Motor neuron (in vitro differentiated cells): ENCODE measurements at regions not wholly inside any gene's neighbourhood (a gene's known extent, or its start where the extent isn't known, plus 50 kb on each side); places are given as distances from the start of the nearest gene placed in this dataset.

Experiments used
- ATAC-seq, 8 experiments: fragments of 200-7000 bp; cut with Tn5 transposase; replicated peaks in 6 of 8; 2 replicates each; pipeline ENCODE4 v1.8.0; 2021; ENCODE audit warnings: mild to moderate bottlenecking in 8 of 8, moderate library complexity in 8 of 8
- H3K27ac ChIP-seq, 2 donors: fragments of 250-450 bp; sonication (Bioruptor Pico); 2 replicates each; pipeline ENCODE4 v1.9.0; 2021; ENCODE audit warnings: antibody characterized with exemption in 2 of 2, mild to moderate bottlenecking in 2 of 2, moderate library complexity in 1 of 2
- H3K4me1 ChIP-seq, 2 donors: fragments of 250-450 bp; sonication (Bioruptor Pico); replicated peaks in 1 of 2; 2 replicates each; pipeline ENCODE4 v1.6.1; 2021; ENCODE audit warnings: antibody characterized with exemption in 2 of 2, mild to moderate bottlenecking in 2 of 2, moderate library complexity in 1 of 2
- H3K4me3 ChIP-seq, 5 donors: fragments of 250-450 bp; sonication (Bioruptor Pico); 2 replicates each; pipeline ENCODE4 v1.9.0; 2021; ENCODE audit warnings: antibody characterized with exemption in 5 of 5, mild to moderate bottlenecking in 5 of 5, moderate library complexity in 4 of 5
- WGBS, 10 experiments: fragments of 450-650 bp; shearing (Covaris generic); methylation state at CpG; one replicate each; pipeline ENCODE4 v1.0.0; 2022; 5-methylcytosine and 5-hydroxymethylcytosine counted together
- in situ Hi-C, 9 experiments: fragments of 400-800 bp; cut with MboI; loops; one replicate each; pipeline ENCODE4 v1.15.0; 2021; ENCODE audit warnings: low sequenced_read_pairs in 9 of 9, low pct_unique_long_range_greater_than_20kb in 2 of 9; ENCODE audit not compliant: unreplicated experiment in 9 of 9

DNA sequence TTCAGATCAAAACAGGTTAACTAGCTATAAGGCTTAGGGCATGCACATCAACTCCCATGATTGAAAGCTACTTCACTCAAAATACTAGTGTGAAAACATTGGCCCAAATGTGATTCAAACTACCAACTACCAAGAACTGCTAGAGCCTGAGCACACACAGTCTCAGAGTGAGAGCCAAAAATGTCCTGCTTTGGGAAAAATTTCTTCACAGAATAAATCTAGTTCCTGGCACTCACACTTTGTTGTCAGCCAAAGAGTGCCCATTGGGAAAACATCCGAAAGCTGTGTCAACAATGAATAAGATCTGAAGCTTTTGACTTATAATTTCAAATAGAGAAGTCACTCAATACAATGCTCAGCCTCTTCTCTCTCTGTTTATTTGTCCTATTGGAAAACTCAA, 182.7 kb downstream of the LRATD1 start:
- WGBS, 10 experiments: 0 to 71% (median 10%) methylated on average over 1 of the region's 1 CpG; no CpG with 5 or more reads in 5 of the 10 experiments

GRCh38 chr2:14816069-14817060, 183.8 kb downstream of the LRATD1 start:
- no peak for ATAC-seq
- Histone ChIP-seq H3K4me3 (no peak overlapping the region), H3K27ac (no peak overlapping the region), H3K4me1 (no peaks in the 10 kb centered on the region)
- in situ Hi-C loops: no loop called here
- WGBS, 10 experiments: 15 to 76% (median 52%) methylated on average over 1 to 9 of the region's 9 CpGs

More for the DNA sequence above, 182.7 kb downstream of the LRATD1 start:
- in situ Hi-C loops: no loop called here
- Histone ChIP-seq H3K4me1 (no peaks in the 10 kb centered on the region), H3K4me3 (no peak overlapping the region), H3K27ac (no peak overlapping the region)
- ATAC-seq: no peak

DNA sequence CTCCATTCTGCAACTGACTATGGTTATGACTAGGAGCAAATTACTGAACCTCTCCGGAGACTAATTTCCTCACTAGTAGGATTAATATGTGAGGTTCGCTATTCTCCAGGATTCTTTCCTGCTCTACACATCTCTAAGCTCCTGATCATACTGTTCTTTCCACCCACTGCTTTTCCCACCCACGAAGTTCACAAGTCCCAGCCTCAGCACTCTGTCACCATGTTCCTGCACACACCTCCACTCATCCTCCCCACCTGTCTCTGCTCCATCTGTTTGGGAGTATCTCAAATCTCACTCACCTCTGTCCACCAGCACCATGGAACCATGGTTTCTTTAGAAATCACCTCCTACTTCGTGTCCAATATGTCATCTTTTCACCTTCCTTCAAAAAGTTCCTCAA, 185.3 kb downstream of the LRATD1 start:
- 0 to 100% (median 52%) methylated on average over 1 to 4 of the region's 4 CpGs; no CpG with 5 or more reads in 1 of the 10 experiments for WGBS, 10 experiments
- ATAC-seq: no peak
- no peak overlapping the region for H3K27ac ChIP-seq
- H3K4me1 ChIP-seq: no peaks in the 10 kb centered on the region
- no peak overlapping the region for H3K4me3 ChIP-seq
- in situ Hi-C loops: no loop called here

DNA sequence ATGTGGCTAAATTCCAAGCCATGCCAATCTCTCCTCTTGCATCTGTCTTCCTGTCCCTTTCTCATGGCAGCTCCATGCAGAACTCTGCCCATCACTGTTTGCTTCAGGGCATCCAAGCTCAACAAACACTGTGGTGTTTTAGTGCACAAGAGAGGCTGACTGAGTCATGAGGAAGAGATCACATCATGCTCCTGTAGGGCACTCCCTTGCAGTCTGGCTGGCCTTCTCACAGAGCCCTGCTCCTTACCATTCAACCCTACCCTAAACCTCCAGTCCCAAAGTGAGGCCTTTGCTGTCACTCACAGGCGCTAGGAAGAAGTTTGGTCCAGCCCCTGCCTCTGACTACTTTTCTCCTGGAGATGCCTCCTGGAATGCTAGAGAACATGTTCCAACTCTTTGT, 194.0 kb downstream of the LRATD1 start:
- H3K27ac ChIP-seq: no peak overlapping the region
- WGBS, 10 experiments: 0 to 100% (median 83%) methylated on average over 1 of the region's 1 CpG; no CpG with 5 or more reads in 5 of the 10 experiments
- H3K4me3 ChIP-seq: no peak overlapping the region
- in situ Hi-C loops: no loop called here
- ATAC-seq: no peak
- H3K4me1 ChIP-seq: no peaks in the 10 kb centered on the region

DNA sequence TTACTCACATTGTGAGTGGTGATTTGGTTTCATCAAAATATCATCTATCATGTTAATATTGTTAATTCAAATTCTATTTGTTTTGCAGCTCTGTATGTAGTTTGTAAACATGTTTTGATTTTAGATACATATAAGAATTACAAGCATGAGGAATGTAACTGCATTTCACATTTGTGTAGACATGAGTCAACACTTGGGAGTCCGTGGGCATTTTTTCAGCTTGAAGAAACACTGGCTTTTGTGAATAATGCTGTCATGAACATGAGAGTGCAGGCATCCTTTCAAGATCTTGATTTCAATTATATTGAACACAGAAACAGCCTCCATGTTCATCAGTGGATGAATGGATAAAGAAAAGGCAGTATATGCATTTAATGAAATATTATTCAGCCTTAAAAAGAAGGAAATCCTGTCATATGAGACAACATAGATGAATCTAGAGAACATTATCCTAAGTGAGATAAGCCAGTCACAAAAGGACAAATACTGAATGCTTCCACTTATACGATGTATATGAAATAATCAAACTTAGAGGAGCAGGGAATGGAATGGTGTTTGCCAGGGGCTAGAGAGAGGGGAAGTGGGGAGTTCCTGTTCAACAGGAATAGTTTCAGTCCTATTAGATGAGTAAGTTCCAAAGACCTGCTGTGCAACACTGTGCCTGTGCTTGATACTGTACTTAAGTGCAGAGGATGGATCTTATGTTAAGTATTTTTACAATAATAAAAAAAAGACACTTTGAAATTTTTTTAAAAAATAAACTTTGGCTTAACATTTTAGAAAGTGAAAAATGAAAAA, 194.9 kb downstream of the LRATD1 start:
- Histone ChIP-seq H3K4me3 (no peak overlapping the region), H3K4me1 (no peaks in the 10 kb centered on the region), H3K27ac (no peak overlapping the region)
- in situ Hi-C loops: no loop called here
- WGBS, 10 experiments: 29 to 86% (median 67%) methylated on average over 1 to 2 of the region's 2 CpGs; no CpG with 5 or more reads in 1 of the 10 experiments
- no peak for ATAC-seq

DNA sequence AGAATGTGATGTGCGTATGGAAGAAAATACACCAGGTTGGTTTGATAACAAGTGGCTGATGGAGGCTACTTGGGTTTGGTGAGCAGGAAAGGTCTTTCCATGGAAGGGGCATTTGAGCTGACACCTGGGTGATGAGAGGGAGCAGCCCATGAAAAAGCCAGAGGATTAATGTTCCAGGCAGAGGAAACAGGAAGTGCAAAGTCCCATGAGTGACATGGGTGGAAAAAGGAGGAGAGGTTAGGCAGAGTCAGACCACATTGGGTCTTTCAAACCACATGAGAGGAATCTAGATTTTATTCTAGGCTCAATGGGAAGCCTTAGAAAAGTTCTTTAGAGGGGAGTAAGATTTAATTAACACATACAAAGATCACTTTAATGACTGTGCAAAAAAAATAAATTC, 195.7 kb downstream of the LRATD1 start:
- ATAC-seq: no peak
- H3K4me3 ChIP-seq: no peak overlapping the region
- in situ Hi-C loops: no loop called here
- H3K27ac ChIP-seq: no peak overlapping the region
- 0 to 90% (median 44%) methylated on average over 1 of the region's 1 CpG for WGBS, 10 experiments
- H3K4me1 ChIP-seq: no peaks in the 10 kb centered on the region

DNA sequence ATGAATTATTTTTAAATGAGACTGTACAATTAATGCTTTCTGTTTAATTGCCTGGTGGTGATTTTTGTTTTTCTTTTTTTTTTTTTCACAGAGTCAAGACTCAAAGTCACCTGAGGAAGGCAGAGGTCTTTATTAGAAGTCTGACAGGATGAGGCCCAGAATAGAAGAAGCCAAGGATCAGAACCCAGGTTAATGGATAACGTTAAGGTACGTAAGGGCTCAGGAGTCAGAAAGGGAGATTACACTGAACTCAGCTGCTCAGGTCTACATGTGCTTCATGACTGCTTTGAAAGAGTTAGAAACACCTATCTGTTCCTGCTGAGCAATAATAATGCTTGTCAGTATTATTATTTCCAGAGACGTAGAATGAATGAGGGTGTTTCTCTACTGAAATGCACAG, 196.5 kb downstream of the LRATD1 start:
- ATAC-seq: no peak
- in situ Hi-C loops: no loop called here
- WGBS, 10 experiments: 42 to 100% (median 86%) methylated on average over 1 to 3 of the region's 3 CpGs; no CpG with 5 or more reads in 2 of the 10 experiments

DNA sequence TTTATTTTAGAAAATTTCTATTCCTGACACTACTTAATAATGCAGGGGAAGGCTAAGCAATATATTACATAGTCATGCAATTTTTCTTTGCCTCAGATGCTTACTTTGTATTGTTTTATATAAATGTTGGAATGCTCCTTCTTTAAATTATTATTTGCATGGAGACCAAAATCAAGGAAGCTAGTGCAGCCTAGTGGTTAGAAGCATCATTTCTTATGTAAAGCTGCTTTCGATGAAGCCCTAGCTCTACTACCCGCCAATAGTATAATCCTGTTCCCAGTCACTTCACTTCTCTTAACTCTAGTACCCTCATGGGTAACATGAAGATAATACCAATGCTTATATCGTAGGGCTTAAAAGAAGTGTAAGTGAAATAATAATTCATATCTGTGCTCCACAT, 198.9 kb downstream of the LRATD1 start:
- no peak overlapping the region for H3K4me3 ChIP-seq

More for the DNA sequence above, 196.5 kb downstream of the LRATD1 start:
- Histone ChIP-seq H3K4me1 (peaks cover 0 to 2% of the 10 kb centered on the region in 2 donors), H3K4me3 (no peak overlapping the region), H3K27ac (no peak overlapping the region)

GRCh38 chr2:14843507-14844204, 211.1 kb downstream of the LRATD1 start:
- no peak overlapping the region for H3K27ac ChIP-seq
- 12 to 100% (median 76%) methylated on average over 1 to 5 of the region's 5 CpGs; no CpG with 5 or more reads in 4 of the 10 experiments for WGBS, 10 experiments
- no peak overlapping the region for H3K4me3 ChIP-seq
- no peak for ATAC-seq
- no peaks in the 10 kb centered on the region for H3K4me1 ChIP-seq
- in situ Hi-C loops: no loop called here

More for the DNA sequence above, 198.9 kb downstream of the LRATD1 start:
- no peak for ATAC-seq
- no peak overlapping the region for H3K27ac ChIP-seq
- WGBS, 10 experiments: 42 to 97% (median 83%) methylated on average over 2 to 3 of the region's 3 CpGs; no CpG with 5 or more reads in 1 of the 10 experiments
- in situ Hi-C loops: no loop called here
- H3K4me1 ChIP-seq: peaks cover 3 to 9% of the 10 kb centered on the region in 2 donors

- in situ Hi-C loops: no loop called here
- Histone ChIP-seq H3K4me3 (no peak overlapping the region), H3K27ac (no peak overlapping the region), H3K4me1 (no peaks in the 10 kb centered on the region)
- ATAC-seq: no peak
- WGBS, 10 experiments: 71 to 100% (median 83%) methylated on average over 2 of the region's 2 CpGs; no CpG with 5 or more reads in 6 of the 10 experiments
These were observed 223.2 kb downstream of the LRATD1 start for GRCh38 chr2:14855751-14856150.

GRCh38 chr2:14861181-14861580, 228.7 kb downstream of the LRATD1 start:
- Histone ChIP-seq H3K4me3 (no peak overlapping the region), H3K27ac (no peak overlapping the region), H3K4me1 (no peaks in the 10 kb centered on the region)
- in situ Hi-C loops: no loop called here
- peak in 3 of 8 experiments; percentile 23 to 58 (median 42) for ATAC-seq
- WGBS, 10 experiments: 0 to 100% (median 50%) methylated on average over 1 to 3 of the region's 3 CpGs; no CpG with 5 or more reads in 1 of the 10 experiments

DNA sequence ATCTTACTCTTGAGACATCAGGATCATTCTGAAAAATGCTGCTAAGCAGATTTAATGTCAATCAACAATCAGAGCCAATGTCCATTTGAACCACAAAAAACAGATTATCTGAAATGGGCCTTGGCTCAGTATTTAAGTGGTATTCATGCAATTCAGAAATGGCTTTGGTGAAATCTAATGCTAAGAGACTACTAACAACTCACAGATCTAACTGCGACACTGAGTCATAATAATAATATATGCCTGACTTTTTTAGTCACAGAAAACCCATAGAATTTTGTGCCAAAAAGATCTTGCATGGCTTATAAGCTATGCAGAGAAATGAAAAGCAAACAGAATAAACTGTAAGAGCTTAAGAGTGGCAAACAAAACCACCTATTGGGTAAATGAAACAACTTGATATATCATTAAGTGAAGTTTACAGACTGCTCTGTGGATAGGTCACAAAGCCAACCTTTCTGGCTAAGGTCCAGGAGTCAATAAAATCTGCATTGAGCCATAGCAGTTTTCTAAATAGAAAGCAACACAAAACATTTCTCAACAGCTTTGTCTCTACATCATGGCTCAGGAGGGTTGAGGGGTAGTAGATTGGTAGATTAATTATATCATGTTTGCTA, 234.3 kb downstream of the LRATD1 start:
- in situ Hi-C loops: no loop called here
- WGBS, 10 experiments: 0 to 100% (median 48%) methylated on average over 1 of the region's 1 CpG; no CpG with 5 or more reads in 2 of the 10 experiments
- ATAC-seq: peak in 3 of 8 experiments; percentile 24 to 94 (median 63)
- no peaks in the 10 kb centered on the region for H3K4me1 ChIP-seq
- no peak overlapping the region for H3K4me3 ChIP-seq
- H3K27ac ChIP-seq: no peak overlapping the region
